NOMO-1 (cell line): ENCODE measurements at regions not wholly inside any gene's neighbourhood (a gene's known extent, or its start where the extent isn't known, plus 50 kb on each side); places are given as distances from the start of the nearest gene placed in this dataset.

Experiments used
- DNase-seq, 2 experiments: peaks; one replicate each; lab custom pipeline; 2025; ENCODE audit not compliant: unreplicated experiment in 2 of 2; lab: John Stamatoyannopoulos, UW

DNA sequence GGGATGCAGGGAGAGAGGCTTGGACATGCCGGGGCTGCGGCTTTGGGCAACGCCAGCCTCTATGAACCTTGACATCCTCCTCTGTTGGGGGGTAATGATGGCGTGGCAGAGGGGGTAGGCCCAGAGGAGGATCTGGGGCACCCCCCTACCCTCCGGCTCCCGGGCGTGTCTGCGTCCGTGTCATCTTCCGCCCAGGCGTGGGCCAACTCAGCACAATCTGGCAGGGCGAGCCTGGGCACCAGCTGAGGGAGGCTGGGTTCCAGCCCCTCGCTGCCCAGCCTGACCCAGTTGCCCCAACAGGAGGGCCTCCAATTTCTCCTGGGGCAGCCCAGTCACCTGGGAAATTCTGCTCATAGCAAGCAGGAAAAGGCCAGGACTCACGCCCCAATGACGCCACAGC, 62.9 kb upstream of the IL17B start:
- DNase-seq: no peak

DNA sequence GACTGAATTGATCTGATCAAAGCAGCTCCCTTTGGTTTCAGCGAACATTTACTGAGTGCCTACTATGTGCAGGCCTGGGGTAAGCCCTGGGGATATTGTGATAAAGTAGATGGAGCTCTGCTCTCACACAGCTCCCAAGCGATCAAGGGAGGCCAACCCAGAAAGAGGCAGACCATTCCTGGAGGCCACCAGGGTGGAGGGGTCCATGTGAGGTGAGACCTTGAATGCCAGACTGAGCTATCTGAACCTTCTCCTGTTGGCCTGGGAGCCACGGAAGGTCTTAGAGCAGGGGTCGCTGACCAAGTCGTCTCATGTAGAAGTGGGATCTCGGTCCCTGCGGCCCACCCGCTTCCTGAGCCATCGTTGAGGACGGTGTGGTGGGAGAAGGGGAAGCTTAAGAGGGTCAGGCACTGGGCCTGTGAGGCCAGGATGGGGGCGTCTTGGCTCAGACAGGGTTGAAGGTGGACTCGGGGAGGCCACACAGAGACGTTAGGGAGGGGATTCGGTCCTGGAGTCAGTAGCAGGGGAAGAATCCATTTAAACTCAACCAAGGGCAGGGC, 62.2 kb upstream of the IL17B start:
- no peak for DNase-seq

DNA sequence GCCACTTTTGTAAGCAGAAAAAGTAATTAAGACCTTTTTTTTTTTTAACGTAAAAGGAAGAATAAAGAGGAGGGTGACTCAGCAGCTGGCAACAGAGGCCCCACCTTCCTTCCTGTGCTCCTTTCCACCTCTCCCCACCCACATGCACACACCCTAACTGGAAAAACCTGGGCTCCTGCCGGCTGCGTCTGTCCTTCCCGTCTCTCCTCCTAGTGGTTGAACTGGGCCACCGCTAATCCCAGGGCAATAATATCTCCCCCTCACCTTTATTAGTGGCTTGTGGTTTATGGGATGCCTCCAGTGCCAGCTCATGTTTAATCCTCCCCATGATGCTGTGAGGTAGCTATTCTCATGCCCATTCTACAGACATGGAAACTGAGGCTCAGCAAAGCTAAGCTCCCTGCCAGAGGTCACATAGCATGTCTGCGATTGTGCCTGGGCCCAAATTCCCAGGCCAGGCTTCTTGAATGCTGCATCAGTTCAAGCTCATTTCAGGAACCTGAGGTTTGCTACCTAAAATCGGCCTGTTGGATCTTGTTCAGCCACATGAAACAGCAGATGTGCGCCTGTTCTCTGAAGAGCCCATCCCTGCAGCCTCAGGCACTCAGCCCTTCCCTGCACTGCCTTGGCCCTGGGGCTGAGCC, 60.9 kb upstream of the IL17B start:
- DNase-seq: peak in 1 of 2 experiments; percentile 30

DNA sequence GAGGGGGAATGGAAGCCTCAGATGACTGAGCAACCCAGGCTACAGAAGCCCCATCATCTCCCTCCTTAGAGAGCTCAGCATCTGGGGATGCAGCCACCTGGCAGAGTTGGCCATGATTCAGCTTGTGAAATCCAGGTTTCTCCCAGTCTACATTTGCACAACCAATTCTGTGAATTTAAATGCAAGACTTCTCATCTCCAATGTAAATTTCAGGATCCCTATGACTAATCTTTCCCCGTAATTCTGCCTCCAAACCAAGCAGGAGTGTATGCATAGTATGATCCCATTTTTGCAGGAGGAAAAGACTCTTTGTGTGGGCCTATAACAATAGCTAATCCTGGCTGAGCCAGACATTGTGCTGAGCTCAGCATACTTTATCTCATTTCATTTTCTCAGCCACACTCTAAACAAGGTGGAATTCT, 59.6 kb upstream of the IL17B start:
- no peak for DNase-seq

DNA sequence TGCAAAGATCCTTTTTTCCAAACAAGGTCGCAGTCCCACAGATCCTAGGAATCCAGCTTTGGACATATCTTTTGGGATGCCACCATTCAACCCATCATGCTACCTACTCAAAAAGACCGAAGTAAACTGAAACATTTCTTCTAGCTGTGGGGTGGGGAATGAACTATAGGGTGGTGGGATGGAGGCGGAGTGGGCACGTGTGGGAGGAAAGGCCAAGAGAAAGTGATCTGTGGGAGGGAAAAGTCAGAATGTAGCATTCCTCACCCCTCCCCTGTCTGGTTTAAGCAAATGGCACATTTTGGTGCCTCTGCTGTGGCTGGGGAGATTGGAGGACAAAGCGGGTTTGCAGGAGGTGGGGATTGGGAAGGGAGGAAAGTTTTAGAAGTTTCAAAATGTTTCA, 59.2 kb upstream of the IL17B start:
- DNase-seq: no peak

DNA sequence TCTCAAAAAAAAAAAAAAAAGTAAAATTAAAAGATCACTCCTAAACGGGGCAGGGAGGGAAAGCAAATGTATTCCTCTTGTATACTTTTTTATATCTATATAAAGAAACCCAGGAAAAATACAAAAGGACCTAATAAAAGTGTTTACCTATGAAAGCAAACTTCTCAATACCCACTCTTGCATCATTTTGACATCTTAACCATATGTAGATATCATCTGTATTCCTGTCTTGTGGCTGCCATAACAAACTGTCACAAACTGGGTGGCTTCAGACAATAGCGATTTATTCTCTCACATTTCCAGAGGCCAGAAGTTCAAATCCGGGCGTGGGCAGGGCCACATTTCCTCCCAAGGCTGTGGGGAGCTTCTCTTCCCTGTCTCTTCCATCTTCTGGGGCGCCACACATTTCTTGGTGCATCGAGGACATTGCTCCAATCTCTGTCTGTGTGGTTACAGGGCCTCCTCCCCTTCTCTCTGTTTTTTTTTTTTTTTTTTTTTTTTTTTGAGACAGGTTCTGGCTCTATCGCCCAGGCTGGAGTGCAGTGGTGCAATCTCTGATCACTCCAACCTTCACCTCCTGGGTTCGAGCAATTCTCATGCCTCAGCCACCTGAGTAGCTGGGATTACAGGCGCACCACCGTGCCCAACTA, 58.4 kb upstream of the IL17B start:
- DNase-seq: no peak

DNA sequence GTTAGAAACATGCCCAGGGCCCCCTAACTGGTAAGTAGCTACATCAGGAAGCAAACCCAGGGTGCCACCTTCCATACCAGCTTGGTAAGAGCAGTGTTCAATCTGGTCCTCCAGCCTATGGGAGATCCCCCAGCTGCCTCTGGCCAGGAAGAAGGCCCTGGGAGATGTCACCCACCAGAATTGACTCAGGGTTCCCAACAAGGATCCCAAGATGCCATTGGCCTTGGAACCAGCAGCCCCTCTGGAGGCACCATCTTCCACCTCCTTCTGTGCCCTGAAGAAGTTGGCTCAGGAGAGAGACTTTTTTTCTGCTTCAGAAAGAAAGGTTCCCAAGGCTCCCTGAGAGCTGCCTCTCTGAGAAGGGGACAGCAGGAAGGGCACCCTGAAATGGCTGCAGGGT, 56.6 kb upstream of the IL17B start:
- no peak for DNase-seq

DNA sequence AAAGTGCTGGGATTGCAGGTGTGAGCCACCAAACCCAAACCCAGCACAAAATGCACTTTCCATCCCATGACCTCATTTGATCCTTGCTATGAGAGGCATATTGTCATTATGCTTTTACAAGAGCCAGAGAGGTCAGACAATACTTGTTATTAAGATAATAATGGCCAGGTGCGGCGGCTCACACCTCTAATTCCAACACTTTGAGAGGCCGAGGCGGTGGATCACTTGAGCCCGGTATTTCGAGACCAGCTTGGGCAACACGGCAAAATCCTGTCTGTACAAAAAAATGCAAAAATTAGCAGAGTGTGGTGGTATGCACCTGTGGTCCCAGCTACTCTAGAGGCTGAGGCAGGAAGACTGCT, 55.9 kb upstream of the IL17B start:
- DNase-seq: no peak

DNA sequence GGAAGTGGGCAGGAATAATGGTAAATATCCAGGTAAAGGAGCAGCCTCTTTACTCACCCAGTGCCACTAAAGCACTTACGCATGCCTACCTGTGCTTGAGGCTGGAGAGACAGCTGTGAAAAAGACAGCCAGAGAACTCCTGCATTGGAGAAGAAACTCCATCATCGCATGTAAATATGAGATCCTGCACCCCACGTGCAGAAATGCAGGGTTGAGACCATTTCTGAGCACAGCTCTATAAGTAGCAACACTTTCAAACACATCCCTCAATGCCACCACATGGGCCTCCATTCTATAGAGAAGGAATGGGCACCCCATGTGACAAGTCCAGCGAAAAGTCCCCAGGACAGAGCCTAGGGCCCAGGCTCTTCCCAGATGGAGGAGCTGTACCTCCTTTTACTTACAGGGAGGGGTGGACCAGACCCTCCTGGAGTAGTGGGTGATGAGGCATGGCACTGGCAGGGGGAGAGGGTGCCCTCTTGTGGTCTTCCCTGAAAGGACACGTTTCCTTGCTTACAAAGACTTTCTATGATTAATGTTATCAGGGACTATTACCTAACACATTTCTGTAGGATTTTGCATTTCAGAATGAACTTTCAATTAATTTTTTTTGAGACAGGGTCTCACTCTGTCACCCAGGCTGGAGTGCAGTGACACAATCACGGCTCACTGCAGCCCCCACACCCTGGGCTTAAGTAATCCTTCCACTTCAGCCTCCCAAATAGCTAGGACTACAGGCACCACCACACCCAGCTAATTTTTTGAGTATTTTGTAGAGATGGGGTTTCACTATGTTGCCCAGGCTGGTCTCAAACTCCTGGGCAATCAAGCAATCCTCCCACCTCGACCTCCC, 55.3 kb upstream of the IL17B start:
- DNase-seq: peak in 1 of 2 experiments; percentile 21

DNA sequence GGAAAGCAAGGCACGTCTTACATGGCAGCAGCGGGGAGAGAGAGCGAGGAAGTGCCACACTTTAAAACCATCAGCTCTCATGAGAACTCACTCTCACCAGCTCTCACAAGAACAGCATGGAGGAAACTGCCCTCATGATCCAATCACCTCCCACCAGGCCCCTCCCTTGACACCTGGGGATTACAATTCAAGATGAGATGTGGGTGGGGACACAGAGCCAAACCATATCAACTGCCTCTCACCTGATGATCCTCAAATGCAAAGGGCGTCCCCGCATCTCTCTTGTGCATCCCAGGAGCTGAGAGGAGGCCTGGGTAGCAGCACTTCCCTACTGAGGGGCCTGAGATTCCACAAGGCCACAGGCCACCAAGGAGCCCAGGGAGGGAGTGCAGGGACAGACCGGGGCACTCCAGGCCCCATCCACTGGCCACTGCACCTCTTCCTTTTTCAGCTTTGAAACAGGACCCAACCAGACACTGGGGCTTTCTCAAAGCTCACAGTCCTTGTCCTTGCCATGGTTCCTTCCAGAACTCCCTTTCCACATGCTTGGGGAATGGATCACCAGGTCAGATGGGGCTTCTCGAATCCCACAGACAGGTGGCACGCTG, 54.5 kb upstream of the IL17B start:
- no peak for DNase-seq

DNA sequence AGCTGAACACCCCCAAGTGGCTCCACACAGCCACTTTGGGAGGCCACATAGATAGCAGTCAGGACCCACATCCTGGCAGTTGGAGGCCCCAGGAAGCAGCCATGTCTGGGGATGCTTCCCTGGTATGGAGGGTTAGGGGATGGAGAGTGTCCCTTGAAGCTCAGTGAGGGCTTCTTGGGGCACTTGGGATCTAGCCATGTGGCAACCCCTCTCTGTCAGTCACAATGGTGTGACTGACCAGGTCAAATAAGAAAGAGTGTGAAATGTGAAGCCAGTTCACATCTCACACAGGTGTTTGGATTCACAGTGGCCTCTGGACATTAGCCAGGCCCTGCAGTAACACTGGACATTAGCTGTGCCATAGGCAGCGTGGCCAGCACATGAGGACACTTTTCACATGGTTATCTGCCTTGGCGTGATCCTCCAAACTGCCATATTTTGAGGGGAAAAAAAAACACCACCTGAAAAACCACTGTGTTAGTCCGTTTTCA, 53.9 kb upstream of the IL17B start:
- DNase-seq: no peak

DNA sequence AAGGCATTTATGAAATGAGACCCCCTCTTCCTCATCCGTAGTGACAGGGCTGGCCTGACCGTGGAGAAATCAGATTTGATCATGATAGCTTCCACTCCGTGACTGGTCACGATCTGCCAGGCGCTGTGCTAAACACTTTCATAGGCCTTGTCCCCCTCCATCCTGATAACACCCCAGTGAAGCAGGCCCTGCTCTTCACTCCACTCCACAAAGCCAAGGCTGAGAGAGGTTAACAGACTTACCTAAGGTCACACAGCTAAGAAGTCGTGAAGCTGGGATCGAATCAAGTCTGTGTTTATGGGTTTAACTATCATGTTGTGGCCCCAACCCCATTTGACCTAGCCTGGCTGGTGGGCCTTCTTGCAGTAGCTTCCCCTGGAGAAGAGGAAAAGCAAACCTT, 53.3 kb upstream of the IL17B start:
- DNase-seq: no peak

DNA sequence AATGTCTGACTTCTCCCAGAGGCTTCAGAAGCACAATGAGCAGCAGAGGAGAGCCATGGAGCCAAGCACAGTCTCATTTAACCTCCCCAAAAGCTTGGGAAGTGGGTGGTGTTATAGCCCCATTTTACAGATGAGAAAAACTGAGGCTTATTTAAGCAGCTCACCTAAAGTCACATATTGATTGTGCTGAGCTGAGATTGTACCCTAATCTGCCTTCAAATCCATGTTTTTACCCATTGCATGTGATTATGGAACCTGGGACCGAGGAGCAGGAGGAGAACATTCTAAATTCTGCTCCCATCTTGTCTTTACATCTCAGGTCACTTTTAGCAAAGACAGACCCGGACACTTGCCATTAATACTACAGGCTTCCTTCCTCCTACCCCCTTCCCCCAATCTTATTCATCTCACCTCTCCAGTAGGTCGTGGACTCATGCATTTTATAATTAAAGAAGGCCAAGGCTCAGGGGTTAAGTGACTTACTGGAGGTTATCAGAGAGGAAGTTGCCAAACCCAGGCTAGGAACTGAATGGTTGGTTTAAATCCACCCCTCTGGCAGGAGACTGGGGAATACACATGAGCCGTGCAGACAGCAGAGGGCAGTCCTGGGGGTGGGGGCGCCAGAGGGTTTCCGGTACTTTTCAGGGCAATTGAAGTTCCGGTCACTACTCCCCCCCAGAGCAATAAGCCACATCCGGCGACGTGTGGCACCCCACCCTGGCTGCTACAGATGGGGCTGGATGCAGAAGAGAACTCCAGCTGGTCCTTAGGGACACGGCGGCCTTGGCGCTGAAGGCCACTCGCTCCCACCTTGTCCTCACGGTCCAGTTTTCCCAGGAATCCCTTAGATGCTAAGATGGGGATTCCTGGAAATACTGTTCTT, 51.0 kb upstream of the IL17B start:
- peak; percentile 82 to 84 for DNase-seq
